DND-41 (cell line): ENCODE measurements at regions not wholly inside any gene's neighbourhood (a gene's known extent, or its start where the extent isn't known, plus 50 kb on each side); places are given as distances from the start of the nearest gene placed in this dataset.

Source experiments
- ATAC-seq: fragments of 200-7000 bp; cut with Tn5 transposase; 3 replicates; pipeline ENCODE4 v1.9.1; 2021; ENCODE audit warnings: low read depth; ENCODE audit not compliant: insufficient read depth
- DNase-seq: peaks from one replicate; pipeline ENCODE4 v3.0.0-alpha.2; 2020
- H2AFZ ChIP-seq: 2 replicates; pipeline ENCODE4 v1.6.0; 2012; ENCODE audit warnings: low read depth, low read length
- H3K27ac ChIP-seq: 2 replicates; pipeline ENCODE4 v1.5.1; 2012; ENCODE audit warnings: low read length, inconsistent platforms
- H3K27me3 ChIP-seq: fragments of 200-600 bp; sonication (generic); 2 replicates; pipeline ENCODE4 v1.6.0; 2012; ENCODE audit warnings: low read length, mild to moderate bottlenecking, inconsistent platforms; ENCODE audit not compliant: insufficient read depth, poor library complexity
- H3K36me3 ChIP-seq: 2 replicates; pipeline ENCODE4 v1.5.1; 2012; ENCODE audit warnings: low read length, inconsistent platforms; ENCODE audit not compliant: insufficient read depth
- H3K4me1 ChIP-seq: 2 replicates; pipeline ENCODE4 v1.5.1; 2012; ENCODE audit warnings: mild to moderate bottlenecking, low read length; ENCODE audit not compliant: insufficient read depth
- H3K4me2 ChIP-seq: 2 replicates; pipeline ENCODE4 v1.6.0; 2012; ENCODE audit warnings: mild to moderate bottlenecking, moderate library complexity, low read length, inconsistent platforms; ENCODE audit not compliant: insufficient read depth
- H3K4me3 ChIP-seq, 2 experiments: fragments of 200-600 bp in 1 of 2; shearing (Covaris generic) in 1 of 2; 2 replicates each; pipeline ENCODE4 v1.5.1; 2012 to 2016; ENCODE audit warnings: inconsistent platforms in 2 of 2, low read length in 2 of 2, mild to moderate bottlenecking in 2 of 2, low read depth in 1 of 2, moderate library complexity in 1 of 2
- H3K79me2 ChIP-seq: 2 replicates; pipeline ENCODE4 v1.6.0; 2012; ENCODE audit warnings: low read length, inconsistent platforms; ENCODE audit not compliant: insufficient read depth
- H3K9ac ChIP-seq: 2 replicates; pipeline ENCODE4 v1.6.0; 2012; ENCODE audit warnings: low read depth, mild to moderate bottlenecking, inconsistent platforms, low read length, moderate library complexity
- H3K9me3 ChIP-seq: 2 replicates; pipeline ENCODE4 v1.5.1; 2012; ENCODE audit warnings: low read length, moderate library complexity, mild to moderate bottlenecking, inconsistent platforms; ENCODE audit not compliant: insufficient read depth, severe bottlenecking
- H4K20me1 ChIP-seq: 2 replicates; pipeline ENCODE4 v1.6.0; 2012; ENCODE audit warnings: low read length; ENCODE audit not compliant: insufficient read depth
- CTCF ChIP-seq: IDR thresholded peaks from 2 replicates; pipeline ENCODE4 v1.5.1; 2012; ENCODE audit warnings: borderline replicate concordance, low read length, moderate library complexity, mild to moderate bottlenecking; ENCODE audit not compliant: poor library complexity, severe bottlenecking; ENCODE audit errors: extremely low read depth
- EZH2 ChIP-seq: IDR thresholded peaks from 3 replicates; pipeline ENCODE4 v1.6.1; 2012; ENCODE audit warnings: borderline replicate concordance, low read depth, mild to moderate bottlenecking, moderate library complexity, low read length, inconsistent platforms; ENCODE audit not compliant: severe bottlenecking

DNA sequence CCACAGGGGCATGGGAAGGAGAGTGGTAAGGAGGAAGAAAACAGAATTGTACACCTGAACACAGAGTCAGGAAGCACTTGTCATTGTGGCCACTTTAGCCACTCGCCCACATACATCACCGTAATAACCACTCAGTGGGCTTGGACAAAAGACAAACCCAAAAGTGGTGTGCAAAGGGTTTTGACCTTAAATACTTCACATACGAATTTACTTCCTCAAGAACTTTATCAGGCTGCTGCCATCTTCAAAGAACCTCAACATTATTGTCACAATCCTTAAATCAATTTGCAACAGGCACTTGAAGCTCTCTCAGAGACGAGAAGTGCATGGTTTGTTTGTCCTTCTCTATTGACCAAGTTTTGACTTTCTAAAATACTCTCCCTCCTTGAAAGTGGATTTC is 187.3 kb upstream of the EGLN3 start:
- no peak overlapping the region for H2AFZ ChIP-seq
- no peaks in the 10 kb centered on the region for H3K4me1 ChIP-seq
- H3K27me3 ChIP-seq = no peaks in the 10 kb centered on the region
- H3K9ac ChIP-seq = no peak overlapping the region
- H3K27ac ChIP-seq = no peak overlapping the region
- ATAC-seq (no peak), DNase-seq (no peak)
- no peaks in the 10 kb centered on the region for H4K20me1 ChIP-seq
- H3K4me2 ChIP-seq = no peak overlapping the region
- no peak overlapping the region for H3K4me3 ChIP-seq
- H3K36me3 ChIP-seq = no peaks in the 10 kb centered on the region
- TF ChIP-seq EZH2 (no peak), CTCF (no peak)
- no peaks in the 10 kb centered on the region for H3K79me2 ChIP-seq
- H3K9me3 ChIP-seq = no peaks in the 10 kb centered on the region

- no peaks in the 10 kb centered on the region for H4K20me1 ChIP-seq
- no peaks in the 10 kb centered on the region for H3K79me2 ChIP-seq
- no peak overlapping the region for H3K4me3 ChIP-seq
- no peak overlapping the region for H3K9ac ChIP-seq
- no peaks in the 10 kb centered on the region for H3K4me1 ChIP-seq
- TF ChIP-seq EZH2 (no peak), CTCF (no peak)
- no peak overlapping the region for H3K4me2 ChIP-seq
- H3K27me3 ChIP-seq = no peaks in the 10 kb centered on the region
- DNase-seq (no peak), ATAC-seq (no peak)
- H3K27ac ChIP-seq = no peak overlapping the region
- no peaks in the 10 kb centered on the region for H3K36me3 ChIP-seq
- H2AFZ ChIP-seq = no peak overlapping the region
- H3K9me3 ChIP-seq = no peaks in the 10 kb centered on the region
These were observed 186.3 kb upstream of the EGLN3 start for GRCh38 chr14:34137001-34137745.

GRCh38 chr14:34135492-34135891 is 184.6 kb upstream of the EGLN3 start:
- Histone ChIP-seq H3K4me3 (no peak overlapping the region), H4K20me1 (no peaks in the 10 kb centered on the region), H3K4me1 (no peaks in the 10 kb centered on the region), H3K36me3 (no peaks in the 10 kb centered on the region), H3K9ac (no peak overlapping the region), H3K27ac (no peak overlapping the region), H3K27me3 (no peaks in the 10 kb centered on the region), H3K9me3 (no peaks in the 10 kb centered on the region), H3K4me2 (no peak overlapping the region), H2AFZ (no peak overlapping the region), H3K79me2 (no peaks in the 10 kb centered on the region)
- no peak for DNase-seq
- ATAC-seq = no peak
- no peak for TF ChIP-seq EZH2
- no peak for TF ChIP-seq CTCF
